Activated naive CD8-positive, alpha-beta T cell treated with anti-CD3 and anti-CD28 coated beads, Interleukin-2, amount 10 ng/mL, durations not matched to agents 7 days and 5 days (primary cell): ENCODE measurements at regions not wholly inside any gene's neighbourhood (a gene's known extent, or its start where the extent isn't known, plus 50 kb on each side); places are given as distances from the start of the nearest gene placed in this dataset.
"Not testable (repeated sequence)": the region's sequence is repeated elsewhere in the genome, so short reads cannot be mapped to it uniquely, and the experiment has no call there.

Source experiments
- ATAC-seq: fragments of 150-1000 bp; cut with Tn5 transposase; one replicate; pipeline ENCODE4 v1.10.0; 2021; ENCODE audit warnings: low read depth, moderate library complexity
- POLR2A ChIA-PET: fragments of 350-600 bp; sonication (Branson Sonifier 250); formaldehyde crosslinking; loops from one replicate; lab custom pipeline; 2021; ENCODE audit warnings: antibody characterized with exemption; lab: Charles Lee
- DNase-seq: peaks from one replicate; pipeline ENCODE4 v3.0.0; 2021
- H3K27ac Mint-ChIP-seq: one replicate; pipeline ENCODE4 v1.8.0; 2022; ENCODE audit warnings: mild to moderate bottlenecking, mixed read lengths
- H3K27me3 Mint-ChIP-seq: one replicate; pipeline ENCODE4 v1.8.0; 2022; ENCODE audit warnings: mild to moderate bottlenecking, moderate library complexity, mixed read lengths
- H3K36me3 Mint-ChIP-seq: one replicate; pipeline ENCODE4 v1.8.0; 2021; ENCODE audit warnings: mild to moderate bottlenecking, mixed read lengths
- H3K4me1 Mint-ChIP-seq: one replicate; pipeline ENCODE4 v1.8.0; 2021; ENCODE audit warnings: mixed read lengths
- H3K4me3 Mint-ChIP-seq: one replicate; pipeline ENCODE4 v1.8.0; 2022; ENCODE audit warnings: mild to moderate bottlenecking, moderate library complexity, mixed read lengths
- H3K9me3 Mint-ChIP-seq: one replicate; pipeline ENCODE4 v1.8.0; 2021; ENCODE audit warnings: mixed read lengths

GRCh38 chr2:239724851-239725550 is 300.1 kb downstream of the NDUFA10 start:
- DNase-seq (peak; percentile 12), ATAC-seq (no peak)
- peaks cover 4% of the 10 kb centered on the region for H3K9me3 Mint-ChIP-seq
- POLR2A ChIA-PET, result interaction anchor here (0.5 kb wide), 1 partner anchor 394 kb away, joined by 3 read pairs; no protein-coding TSS in a partner anchor
- no peaks in the 10 kb centered on the region for H3K4me1 Mint-ChIP-seq
- H3K4me3 Mint-ChIP-seq, result no peak overlapping the region
- no peak overlapping the region for H3K27ac Mint-ChIP-seq
- no peaks in the 10 kb centered on the region for H3K27me3 Mint-ChIP-seq
- H3K36me3 Mint-ChIP-seq, result no peaks in the 10 kb centered on the region

- POLR2A ChIA-PET, result interaction anchor here (0.5 kb wide), 1 partner anchor 395 kb away, joined by 3 read pairs; no protein-coding TSS in a partner anchor
- no peak overlapping the region for H3K27ac Mint-ChIP-seq
- ATAC-seq, result no peak
These were observed 300.8 kb downstream of the NDUFA10 start for GRCh38 chr2:239724194-239724849.

GRCh38 chr2:239723486-239724193 is 301.5 kb downstream of the NDUFA10 start:
- Mint-ChIP-seq H3K4me3 (no peak overlapping the region), H3K36me3 (no peaks in the 10 kb centered on the region), H3K27ac (no peak overlapping the region), H3K9me3 (peaks cover 4% of the 10 kb centered on the region), H3K4me1 (no peaks in the 10 kb centered on the region), H3K27me3 (no peaks in the 10 kb centered on the region)
- POLR2A ChIA-PET, result no interaction called here
- ATAC-seq (no peak), DNase-seq (no peak)

More at GRCh38 chr2:239724194-239724849, 300.8 kb downstream of the NDUFA10 start:
- Mint-ChIP-seq H3K36me3 (no peaks in the 10 kb centered on the region), H3K4me1 (no peaks in the 10 kb centered on the region), H3K9me3 (peaks cover 4% of the 10 kb centered on the region), H3K4me3 (no peak overlapping the region), H3K27me3 (no peaks in the 10 kb centered on the region)
- DNase-seq, result no peak

- ATAC-seq (no peak), DNase-seq (no peak)
- Mint-ChIP-seq H3K4me1 (no peaks in the 10 kb centered on the region), H3K27ac (no peak overlapping the region), H3K36me3 (no peaks in the 10 kb centered on the region), H3K9me3 (peaks cover 4% of the 10 kb centered on the region), H3K4me3 (no peak overlapping the region), H3K27me3 (no peaks in the 10 kb centered on the region)
- POLR2A ChIA-PET, result no interaction called here
These were observed 302.2 kb downstream of the NDUFA10 start for GRCh38 chr2:239722760-239723470.

- Mint-ChIP-seq H3K4me3 (no peak overlapping the region), H3K36me3 (no peaks in the 10 kb centered on the region), H3K27ac (no peak overlapping the region), H3K4me1 (no peaks in the 10 kb centered on the region), H3K27me3 (no peaks in the 10 kb centered on the region), H3K9me3 (peaks cover 4% of the 10 kb centered on the region)
- ATAC-seq (no peak), DNase-seq (no peak)
- POLR2A ChIA-PET, result no interaction called here
These were observed 303.0 kb downstream of the NDUFA10 start for GRCh38 chr2:239721991-239722759.

GRCh38 chr2:239721531-239721930 is 303.6 kb downstream of the NDUFA10 start:
- H3K27ac Mint-ChIP-seq, result no peak overlapping the region
- no peak overlapping the region for H3K4me3 Mint-ChIP-seq
- DNase-seq (no peak), ATAC-seq (no peak)
- H3K27me3 Mint-ChIP-seq, result no peaks in the 10 kb centered on the region
- H3K4me1 Mint-ChIP-seq, result no peaks in the 10 kb centered on the region
- POLR2A ChIA-PET, result no interaction called here
- peaks cover 4% of the 10 kb centered on the region for H3K9me3 Mint-ChIP-seq
- no peaks in the 10 kb centered on the region for H3K36me3 Mint-ChIP-seq

- Mint-ChIP-seq H3K27ac (no peak overlapping the region), H3K4me1 (no peaks in the 10 kb centered on the region), H3K4me3 (no peak overlapping the region), H3K27me3 (no peaks in the 10 kb centered on the region), H3K36me3 (peaks cover 2% of the 10 kb centered on the region), H3K9me3 (peaks cover 4% of the 10 kb centered on the region)
- POLR2A ChIA-PET, result no interaction called here
- ATAC-seq, result no peak
- no peak for DNase-seq
These were observed 304.5 kb downstream of the NDUFA10 start for GRCh38 chr2:239720361-239721360.

GRCh38 chr2:239719791-239720360 is 305.3 kb downstream of the NDUFA10 start:
- POLR2A ChIA-PET, result no interaction called here
- ATAC-seq, result no peak
- H3K4me3 Mint-ChIP-seq, result no peak overlapping the region
- H3K27ac Mint-ChIP-seq, result no peak overlapping the region
- no peak for DNase-seq
- peaks cover 2% of the 10 kb centered on the region for H3K36me3 Mint-ChIP-seq
- H3K27me3 Mint-ChIP-seq, result no peaks in the 10 kb centered on the region
- H3K9me3 Mint-ChIP-seq, result peaks cover 4% of the 10 kb centered on the region
- H3K4me1 Mint-ChIP-seq, result no peaks in the 10 kb centered on the region

- H3K36me3 Mint-ChIP-seq, ATAC-seq, POLR2A ChIA-PET, H3K27ac Mint-ChIP-seq, H3K9me3 Mint-ChIP-seq, H3K27me3 Mint-ChIP-seq, H3K4me3 Mint-ChIP-seq, H3K4me1 Mint-ChIP-seq, DNase-seq: not testable (repeated sequence)
These were observed 306.2 kb downstream of the NDUFA10 start for GRCh38 chr2:239718991-239719390.

GRCh38 chr2:239717706-239718105 is 307.4 kb downstream of the NDUFA10 start:
- Mint-ChIP-seq H3K9me3 (peaks cover 5% of the 10 kb centered on the region), H3K4me1 (no peaks in the 10 kb centered on the region), H3K36me3 (peaks cover 2% of the 10 kb centered on the region), H3K27me3 (peaks cover under 1% of the 10 kb centered on the region), H3K27ac (no peak overlapping the region), H3K4me3 (no peak overlapping the region)
- DNase-seq, result no peak
- POLR2A ChIA-PET, result no interaction called here
- ATAC-seq, result no peak

- Mint-ChIP-seq H3K27me3 (peaks cover 2% of the 10 kb centered on the region), H3K4me3 (no peak overlapping the region), H3K9me3 (peaks cover 7% of the 10 kb centered on the region), H3K4me1 (no peaks in the 10 kb centered on the region), H3K36me3 (peaks cover 2% of the 10 kb centered on the region), H3K27ac (no peak overlapping the region)
- ATAC-seq, result no peak
- POLR2A ChIA-PET, result no interaction called here
- no peak for DNase-seq
These were observed 307.8 kb downstream of the NDUFA10 start for GRCh38 chr2:239717319-239717675.
